Tibial artery (tissue), 4 donors: ENCODE measurements at regions not wholly inside any gene's neighbourhood (a gene's known extent, or its start where the extent isn't known, plus 50 kb on each side); places are given as distances from the start of the nearest gene placed in this dataset.
A peak's percentile ranks its signal among the peaks of the same experiment; 100 is the strongest.

Source experiments
- DNase-seq, 2 donors: peaks; one replicate each; pipeline ENCODE4 v3.0.0-alpha.2; 2019
- H3K27ac ChIP-seq, 2 donors: fragments of 200-600 bp; sonication (generic) in 1 of 2; 1 replicate in 1 of 2; 2 replicates in 1 of 2; pipeline ENCODE4 v1.5.1; 2018 to 2019; ENCODE audit warnings: mild to moderate bottlenecking in 1 of 2
- H3K27me3 ChIP-seq, 2 donors: fragments of 200-600 bp; sonication (generic) in 1 of 2; one replicate each; pipeline versions ENCODE4 v1.5.1 to v1.6.0; 2016 to 2019
- H3K36me3 ChIP-seq, 3 donors: fragments of 200-600 bp; sonication (generic) in 2 of 3; one replicate each; pipeline ENCODE4 v1.5.1; 2016 to 2019; ENCODE audit warnings: mild to moderate bottlenecking in 2 of 3
- H3K4me1 ChIP-seq, 4 donors: fragments of 200-600 bp; sonication (generic) in 2 of 4; 1 replicate in 3 of 4; 2 replicates in 1 of 4; pipeline ENCODE4 v1.5.1; 2016 to 2019
- H3K4me3 ChIP-seq, 2 donors: fragments of 200-600 bp; sonication (generic) in 1 of 2; 1 replicate in 1 of 2; 2 replicates in 1 of 2; pipeline ENCODE4 v1.5.1; 2018 to 2019; ENCODE audit warnings: mild to moderate bottlenecking in 2 of 2
- H3K9me3 ChIP-seq, 3 donors: fragments of 200-600 bp; sonication (generic) in 1 of 3; one replicate each; pipeline ENCODE4 v1.5.1; 2016 to 2019
- intact Hi-C: fragments of 100-400 bp; cut with DNase I; formaldehyde crosslinking; loops from one replicate; pipeline ENCODE4 v1.15.0; 2023; ENCODE audit warnings: low total_unique reads
- TF ChIP-seq, protein P1 (sequence below), 2 experiments: fragments of 200-600 bp in 1 of 2; fragments of 450-650 bp in 1 of 2; IDR thresholded peaks; one replicate each; pipeline ENCODE4 v1.5.1; 2017 to 2019; ENCODE audit warnings: antibody characterized with exemption in 2 of 2, mild to moderate bottlenecking in 1 of 2, moderate library complexity in 1 of 2

DNA sequence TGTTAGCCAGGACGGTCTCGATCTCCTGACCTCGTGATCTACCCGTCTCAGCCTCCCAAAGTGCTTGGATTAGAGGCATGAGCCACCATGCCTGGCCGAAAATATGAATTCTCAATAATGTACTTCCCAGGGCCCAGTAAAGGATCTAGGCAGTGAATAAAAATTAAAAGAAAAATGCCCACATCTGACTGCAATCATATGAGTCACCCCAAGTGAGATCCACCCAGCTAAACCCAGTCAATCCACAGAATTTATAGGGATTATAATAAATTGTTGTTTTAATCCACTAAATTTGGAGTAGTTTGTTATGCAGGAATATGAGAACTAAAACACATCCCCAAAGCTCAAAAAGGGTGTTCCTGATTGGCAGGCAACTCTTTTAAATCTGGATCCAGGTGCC, 93.5 kb upstream of the STK39 start:
- Histone ChIP-seq H3K4me3 (no peak overlapping the region), H3K27ac (no peak overlapping the region), H3K9me3 (no peaks in the 10 kb centered on the region), H3K4me1 (no peaks in the 10 kb centered on the region), H3K36me3 (no peaks in the 10 kb centered on the region), H3K27me3 (peaks cover 0 to 4% of the 10 kb centered on the region in 2 donors)
- intact Hi-C loops = loop anchor here (10.0 kb wide), 1 partner anchor 584 kb away; no protein-coding TSS in a partner anchor
- DNase-seq = no peak
- TF ChIP-seq, protein P1, sequence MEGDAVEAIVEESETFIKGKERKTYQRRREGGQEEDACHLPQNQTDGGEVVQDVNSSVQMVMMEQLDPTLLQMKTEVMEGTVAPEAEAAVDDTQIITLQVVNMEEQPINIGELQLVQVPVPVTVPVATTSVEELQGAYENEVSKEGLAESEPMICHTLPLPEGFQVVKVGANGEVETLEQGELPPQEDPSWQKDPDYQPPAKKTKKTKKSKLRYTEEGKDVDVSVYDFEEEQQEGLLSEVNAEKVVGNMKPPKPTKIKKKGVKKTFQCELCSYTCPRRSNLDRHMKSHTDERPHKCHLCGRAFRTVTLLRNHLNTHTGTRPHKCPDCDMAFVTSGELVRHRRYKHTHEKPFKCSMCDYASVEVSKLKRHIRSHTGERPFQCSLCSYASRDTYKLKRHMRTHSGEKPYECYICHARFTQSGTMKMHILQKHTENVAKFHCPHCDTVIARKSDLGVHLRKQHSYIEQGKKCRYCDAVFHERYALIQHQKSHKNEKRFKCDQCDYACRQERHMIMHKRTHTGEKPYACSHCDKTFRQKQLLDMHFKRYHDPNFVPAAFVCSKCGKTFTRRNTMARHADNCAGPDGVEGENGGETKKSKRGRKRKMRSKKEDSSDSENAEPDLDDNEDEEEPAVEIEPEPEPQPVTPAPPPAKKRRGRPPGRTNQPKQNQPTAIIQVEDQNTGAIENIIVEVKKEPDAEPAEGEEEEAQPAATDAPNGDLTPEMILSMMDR (IDR thresholded peaks at IDR 0.05) = no peak

DNA sequence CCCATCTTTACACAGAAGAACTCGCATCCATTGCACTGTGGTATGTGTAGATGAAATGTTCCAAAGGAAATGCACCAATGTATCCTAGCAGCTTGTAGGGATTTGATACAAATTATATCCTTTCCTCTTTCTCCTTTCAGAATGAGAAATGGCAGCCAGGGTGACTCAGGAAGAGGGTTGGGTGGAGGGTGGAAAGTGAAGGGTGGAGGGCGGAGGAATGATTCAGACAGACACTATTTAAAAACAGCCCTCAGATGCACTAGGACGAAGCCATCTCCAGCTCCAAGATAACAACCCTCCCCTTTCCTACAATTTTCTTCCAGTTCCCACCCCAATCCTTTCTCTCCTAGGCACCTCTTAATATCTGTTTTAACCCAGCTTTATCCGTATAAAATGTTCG, 96.2 kb upstream of the STK39 start:
- TF ChIP-seq, protein P1 (IDR thresholded peaks at IDR 0.05) = no peak
- Histone ChIP-seq H3K36me3 (no peaks in the 10 kb centered on the region), H3K27me3 (peaks cover 0 to 4% of the 10 kb centered on the region in 2 donors), H3K27ac (no peak overlapping the region), H3K4me3 (no peak overlapping the region), H3K9me3 (no peaks in the 10 kb centered on the region), H3K4me1 (peaks cover 0 to 4% (median 0%) of the 10 kb centered on the region in 4 donors)
- DNase-seq = no peak
- intact Hi-C loops = loop anchor here (10.0 kb wide), 1 partner anchor 581 kb away; no protein-coding TSS in a partner anchor

GRCh38 chr2:168344706-168345105, 97.3 kb upstream of the STK39 start:
- intact Hi-C loops = loop anchor here (5.0 to 10.0 kb wide), 3 partner anchors 343 to 580 kb away; no protein-coding TSS in a partner anchor
- H3K27ac ChIP-seq = no peak overlapping the region

DNA sequence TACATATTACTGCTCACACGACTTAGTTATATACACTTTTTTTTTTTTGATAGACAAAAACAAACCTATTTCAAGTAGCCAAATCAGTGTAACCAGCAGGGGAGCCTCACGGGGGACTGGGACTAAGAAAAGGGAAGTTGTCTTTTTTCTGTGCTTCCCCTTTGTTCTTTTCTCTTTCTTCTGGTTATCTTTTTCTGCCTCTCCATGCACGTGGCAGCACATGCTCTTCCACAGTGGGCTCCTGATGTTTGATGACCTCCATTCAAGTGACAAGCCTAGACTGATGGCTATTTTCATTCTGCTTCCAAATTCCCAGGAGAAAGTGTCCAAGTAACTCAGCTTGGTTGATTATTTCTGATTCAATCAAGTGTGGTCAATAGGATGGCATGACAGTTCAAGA, 98.2 kb upstream of the STK39 start:
- peaks cover 0 to 4% of the 10 kb centered on the region in 2 donors for H3K27me3 ChIP-seq
- intact Hi-C loops = loop anchor here (5.0 to 10.0 kb wide), 3 partner anchors 342 to 579 kb away; no protein-coding TSS in a partner anchor
- no peak overlapping the region for H3K27ac ChIP-seq
- H3K36me3 ChIP-seq = no peaks in the 10 kb centered on the region
- no peaks in the 10 kb centered on the region for H3K9me3 ChIP-seq
- peaks cover 0 to 4% (median 0%) of the 10 kb centered on the region in 4 donors for H3K4me1 ChIP-seq
- TF ChIP-seq, protein P1 (IDR thresholded peaks at IDR 0.05) = no peak
- H3K4me3 ChIP-seq = no peak overlapping the region
- no peak for DNase-seq

More at GRCh38 chr2:168344706-168345105, 97.3 kb upstream of the STK39 start:
- H3K36me3 ChIP-seq = no peaks in the 10 kb centered on the region
- H3K4me1 ChIP-seq = peaks cover 0 to 4% (median 0%) of the 10 kb centered on the region in 4 donors
- H3K9me3 ChIP-seq = no peaks in the 10 kb centered on the region
- H3K27me3 ChIP-seq = peaks cover 0 to 4% of the 10 kb centered on the region in 2 donors
- TF ChIP-seq, protein P1 (IDR thresholded peaks at IDR 0.05) = no peak
- no peak for DNase-seq
- H3K4me3 ChIP-seq = no peak overlapping the region

DNA sequence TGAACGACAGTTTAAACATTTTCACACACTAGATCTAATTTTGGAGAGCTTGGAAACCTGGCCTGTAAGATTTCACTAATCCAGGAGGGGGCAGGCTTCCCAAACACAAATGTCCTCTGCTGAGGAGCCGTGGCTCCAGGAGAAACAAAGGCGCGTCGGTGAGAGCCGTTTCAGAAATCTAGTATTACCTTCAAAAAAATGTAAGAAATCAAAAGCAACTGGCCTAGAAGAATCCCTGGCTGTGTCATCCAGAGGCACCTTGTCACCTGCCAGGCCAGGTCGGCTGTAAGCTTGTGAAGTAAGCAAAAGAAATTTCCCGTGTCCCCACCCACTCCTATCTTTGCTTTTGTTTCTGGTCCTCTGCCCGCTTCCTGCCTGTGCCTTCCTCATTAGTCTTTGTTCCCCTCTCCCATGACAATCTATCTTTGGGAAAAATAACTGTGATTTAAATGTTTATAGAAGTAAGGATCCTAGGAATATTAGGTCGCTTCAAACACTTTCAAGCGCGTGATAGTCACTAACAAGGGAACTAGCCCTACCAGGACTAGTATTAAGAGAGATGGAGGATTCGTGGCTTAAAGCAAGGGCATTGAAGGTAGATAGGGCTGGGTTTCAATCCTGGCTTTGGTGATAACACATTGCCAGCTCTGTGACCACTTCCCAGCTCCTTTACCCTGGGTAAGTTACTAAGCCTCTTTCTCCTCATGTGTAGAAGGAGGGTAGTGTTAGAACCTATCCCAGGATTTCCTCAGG, 99.5 kb upstream of the STK39 start:
- Histone ChIP-seq H3K27ac (no peak overlapping the region), H3K4me1 (peaks cover 0 to 4% (median 0%) of the 10 kb centered on the region in 4 donors), H3K9me3 (no peaks in the 10 kb centered on the region), H3K4me3 (peak overlapping the region; percentile 44 to 52), H3K36me3 (no peaks in the 10 kb centered on the region), H3K27me3 (peaks cover 0 to 4% of the 10 kb centered on the region in 2 donors)
- intact Hi-C loops = loop anchor here (5.0 to 10.0 kb wide), 3 partner anchors 340 to 578 kb away; no protein-coding TSS in a partner anchor
- peak; percentile 60 to 68 for DNase-seq
- TF ChIP-seq, protein P1 (IDR thresholded peaks at IDR 0.05) = peak; percentile 84 to 86
